Activated CD4-positive, CD25-positive, alpha-beta regulatory T cell (primary cell): ENCODE measurements at regions not wholly inside any gene's neighbourhood (a gene's known extent, or its start where the extent isn't known, plus 50 kb on each side); places are given as distances from the start of the nearest gene placed in this dataset.
"Not testable (repeated sequence)": the region's sequence is repeated elsewhere in the genome, so short reads cannot be mapped to it uniquely, and the experiment has no call there.

Source experiments
- DNase-seq, 4 experiments: peaks; one replicate each; lab custom pipeline; 2025; lab: John Stamatoyannopoulos, UW

- no peak for DNase-seq
Observed at GRCh38 chr21:25487046-25487594, 120.2 kb downstream of the MRPL39 start.

GRCh38 chr21:25485914-25486313 is 121.4 kb downstream of the MRPL39 start:
- DNase-seq, result no peak

GRCh38 chr21:25467896-25468295 is 139.4 kb downstream of the MRPL39 start:
- no peak for DNase-seq

GRCh38 chr21:25467071-25467470 is 140.2 kb downstream of the MRPL39 start:
- DNase-seq, result not testable (repeated sequence)

GRCh38 chr21:25466470-25466869 is 140.8 kb downstream of the MRPL39 start:
- no peak for DNase-seq

- no peak for DNase-seq
Observed at GRCh38 chr21:25465263-25465662, 142.0 kb downstream of the MRPL39 start.

- DNase-seq, result no peak
Observed at GRCh38 chr21:25464275-25464674, 143.0 kb downstream of the MRPL39 start.

GRCh38 chr21:25462517-25462971 is 144.7 kb downstream of the MRPL39 start:
- DNase-seq, result no peak

- DNase-seq, result no peak
Observed at GRCh38 chr21:25461725-25462124, 145.6 kb downstream of the MRPL39 start.

GRCh38 chr21:25459993-25460392 is 147.3 kb downstream of the MRPL39 start:
- DNase-seq, result no peak

- no peak for DNase-seq
Observed at GRCh38 chr21:25459365-25459764, 147.9 kb downstream of the MRPL39 start.

GRCh38 chr21:25458484-25458883 is 148.8 kb downstream of the MRPL39 start:
- DNase-seq, result no peak

- no peak for DNase-seq
Observed at GRCh38 chr21:25457946-25458345, 149.3 kb downstream of the MRPL39 start.

- DNase-seq, result no peak
Observed at GRCh38 chr21:25457411-25457810, 149.9 kb downstream of the MRPL39 start.

- no peak for DNase-seq
Observed at GRCh38 chr21:25456672-25457071, 150.6 kb downstream of the MRPL39 start.

GRCh38 chr21:25453524-25453923 is 153.8 kb downstream of the MRPL39 start:
- DNase-seq, result no peak

- no peak for DNase-seq
Observed at GRCh38 chr21:25449950-25450349, 157.3 kb downstream of the MRPL39 start.

GRCh38 chr21:25441835-25442234 is 165.4 kb downstream of the MRPL39 start:
- DNase-seq, result no peak

GRCh38 chr21:25437465-25437864 is 169.8 kb downstream of the MRPL39 start:
- DNase-seq, result not testable (repeated sequence)

GRCh38 chr21:25428537-25428936 is 178.7 kb downstream of the MRPL39 start:
- DNase-seq, result no peak

GRCh38 chr21:25427828-25428227 is 179.5 kb downstream of the MRPL39 start:
- no peak for DNase-seq

GRCh38 chr21:25426580-25426979 is 180.7 kb downstream of the MRPL39 start:
- no peak for DNase-seq

GRCh38 chr21:25425156-25425555 is 182.1 kb downstream of the MRPL39 start:
- no peak for DNase-seq

- DNase-seq, result no peak
Observed at GRCh38 chr21:25424634-25425033, 182.6 kb downstream of the MRPL39 start.

GRCh38 chr21:25424048-25424447 is 183.2 kb downstream of the MRPL39 start:
- DNase-seq, result no peak
